Tibial nerve (tissue), 4 donors: ENCODE measurements at regions not wholly inside any gene's neighbourhood (a gene's known extent, or its start where the extent isn't known, plus 50 kb on each side); places are given as distances from the start of the nearest gene placed in this dataset.
A peak's percentile ranks its signal among the peaks of the same experiment; 100 is the strongest.

Experiments used
- DNase-seq, 2 donors: peaks; one replicate each; pipeline ENCODE4 v3.0.0-alpha.2; 2019; ENCODE audit warnings: low spot score in 2 of 2
- H3K27ac ChIP-seq, 4 donors: fragments of 200-600 bp; sonication (generic) in 3 of 4; one replicate each; pipeline ENCODE4 v1.5.1; 2017 to 2019; ENCODE audit warnings: mild to moderate bottlenecking in 1 of 4
- H3K27me3 ChIP-seq, 2 donors: fragments of 200-600 bp; sonication (generic) in 1 of 2; one replicate each; pipeline versions ENCODE4 v1.5.1 to v1.6.0; 2017 to 2019
- H3K36me3 ChIP-seq, 3 donors: fragments of 200-600 bp; sonication (generic); one replicate each; pipeline ENCODE4 v1.5.1; 2018 to 2019
- H3K4me1 ChIP-seq, 4 donors: fragments of 200-600 bp; sonication (generic) in 3 of 4; one replicate each; pipeline ENCODE4 v1.5.1; 2017 to 2019
- H3K4me3 ChIP-seq, 4 donors: fragments of 200-600 bp; sonication (generic) in 3 of 4; one replicate each; pipeline ENCODE4 v1.5.1; 2017 to 2019; ENCODE audit warnings: mild to moderate bottlenecking in 1 of 4, moderate library complexity in 1 of 4
- H3K9me3 ChIP-seq, 4 donors: fragments of 200-600 bp; sonication (generic) in 3 of 4; one replicate each; pipeline ENCODE4 v1.5.1; 2017 to 2019
- EP300 ChIP-seq, 2 donors: sonication (generic); formaldehyde crosslinking; IDR thresholded peaks; one replicate each; pipeline ENCODE4 v1.6.1; 2017; ENCODE audit warnings: antibody characterized with exemption in 2 of 2, mild to moderate bottlenecking in 1 of 2
- POLR2A ChIP-seq, 2 donors: fragments of 450-650 bp; IDR thresholded peaks; one replicate each; pipeline ENCODE4 v1.6.1; 2017; ENCODE audit warnings: antibody characterized with exemption in 2 of 2, mild to moderate bottlenecking in 2 of 2, moderate library complexity in 2 of 2
- WGBS, 2 donors: methylation state at CpG; one replicate each; pipeline ENCODE4 v1.1.5; 2018; 5-methylcytosine and 5-hydroxymethylcytosine counted together
- TF ChIP-seq, protein P1 (sequence below), 5 experiments: fragments of 200-600 bp in 3 of 5; fragments of 450-650 bp in 2 of 5; sonication (generic) in 3 of 5; IDR thresholded peaks; one replicate each; pipeline ENCODE4 v1.5.1; 2016 to 2019; ENCODE audit warnings: antibody characterized with exemption in 5 of 5, mild to moderate bottlenecking in 3 of 5, moderate library complexity in 2 of 5

- WGBS, 2 donors: 76 to 79% methylated on average over 6 of the region's 6 CpGs
Measured at GRCh38 chr7:85840554-85840953, 653.7 kb upstream of the SEMA3D start.

GRCh38 chr7:85833066-85833465 is 646.2 kb upstream of the SEMA3D start:
- WGBS, 2 donors: 21 to 35% methylated on average over 3 of the region's 3 CpGs
- Histone ChIP-seq H3K4me1 (no peaks in the 10 kb centered on the region), H3K36me3 (no peaks in the 10 kb centered on the region), H3K4me3 (no peak overlapping the region), H3K27me3 (no peaks in the 10 kb centered on the region), H3K9me3 (no peaks in the 10 kb centered on the region), H3K27ac (no peak overlapping the region)
- no peak for DNase-seq
- TF ChIP-seq EP300 (IDR thresholded peaks at IDR 0.05): no peak
- TF ChIP-seq, protein P1, sequence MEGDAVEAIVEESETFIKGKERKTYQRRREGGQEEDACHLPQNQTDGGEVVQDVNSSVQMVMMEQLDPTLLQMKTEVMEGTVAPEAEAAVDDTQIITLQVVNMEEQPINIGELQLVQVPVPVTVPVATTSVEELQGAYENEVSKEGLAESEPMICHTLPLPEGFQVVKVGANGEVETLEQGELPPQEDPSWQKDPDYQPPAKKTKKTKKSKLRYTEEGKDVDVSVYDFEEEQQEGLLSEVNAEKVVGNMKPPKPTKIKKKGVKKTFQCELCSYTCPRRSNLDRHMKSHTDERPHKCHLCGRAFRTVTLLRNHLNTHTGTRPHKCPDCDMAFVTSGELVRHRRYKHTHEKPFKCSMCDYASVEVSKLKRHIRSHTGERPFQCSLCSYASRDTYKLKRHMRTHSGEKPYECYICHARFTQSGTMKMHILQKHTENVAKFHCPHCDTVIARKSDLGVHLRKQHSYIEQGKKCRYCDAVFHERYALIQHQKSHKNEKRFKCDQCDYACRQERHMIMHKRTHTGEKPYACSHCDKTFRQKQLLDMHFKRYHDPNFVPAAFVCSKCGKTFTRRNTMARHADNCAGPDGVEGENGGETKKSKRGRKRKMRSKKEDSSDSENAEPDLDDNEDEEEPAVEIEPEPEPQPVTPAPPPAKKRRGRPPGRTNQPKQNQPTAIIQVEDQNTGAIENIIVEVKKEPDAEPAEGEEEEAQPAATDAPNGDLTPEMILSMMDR (IDR thresholded peaks at IDR 0.05): no peak
- TF ChIP-seq POLR2A (IDR thresholded peaks at IDR 0.05): no peak

More at GRCh38 chr7:85840554-85840953, 653.7 kb upstream of the SEMA3D start:
- Histone ChIP-seq H3K27me3 (no peaks in the 10 kb centered on the region), H3K27ac (no peak overlapping the region), H3K36me3 (no peaks in the 10 kb centered on the region), H3K9me3 (peaks cover 0 to 4% (median 0%) of the 10 kb centered on the region in 4 donors), H3K4me1 (no peaks in the 10 kb centered on the region), H3K4me3 (no peak overlapping the region)
- DNase-seq: no peak
- no peak for TF ChIP-seq POLR2A (IDR thresholded peaks at IDR 0.05)
- TF ChIP-seq, protein P1 (IDR thresholded peaks at IDR 0.05): no peak
- TF ChIP-seq EP300 (IDR thresholded peaks at IDR 0.05): no peak

- 81 to 82% methylated on average over 1 of the region's 1 CpG for WGBS, 2 donors
- Histone ChIP-seq H3K27me3 (no peaks in the 10 kb centered on the region), H3K4me1 (no peaks in the 10 kb centered on the region), H3K36me3 (no peaks in the 10 kb centered on the region), H3K9me3 (no peaks in the 10 kb centered on the region), H3K4me3 (no peak overlapping the region), H3K27ac (no peak overlapping the region)
- DNase-seq: no peak
- TF ChIP-seq, protein P1 (IDR thresholded peaks at IDR 0.05): no peak
- TF ChIP-seq EP300 (IDR thresholded peaks at IDR 0.05): no peak
- no peak for TF ChIP-seq POLR2A (IDR thresholded peaks at IDR 0.05)
Measured at GRCh38 chr7:85830982-85831381, 644.1 kb upstream of the SEMA3D start.

DNA sequence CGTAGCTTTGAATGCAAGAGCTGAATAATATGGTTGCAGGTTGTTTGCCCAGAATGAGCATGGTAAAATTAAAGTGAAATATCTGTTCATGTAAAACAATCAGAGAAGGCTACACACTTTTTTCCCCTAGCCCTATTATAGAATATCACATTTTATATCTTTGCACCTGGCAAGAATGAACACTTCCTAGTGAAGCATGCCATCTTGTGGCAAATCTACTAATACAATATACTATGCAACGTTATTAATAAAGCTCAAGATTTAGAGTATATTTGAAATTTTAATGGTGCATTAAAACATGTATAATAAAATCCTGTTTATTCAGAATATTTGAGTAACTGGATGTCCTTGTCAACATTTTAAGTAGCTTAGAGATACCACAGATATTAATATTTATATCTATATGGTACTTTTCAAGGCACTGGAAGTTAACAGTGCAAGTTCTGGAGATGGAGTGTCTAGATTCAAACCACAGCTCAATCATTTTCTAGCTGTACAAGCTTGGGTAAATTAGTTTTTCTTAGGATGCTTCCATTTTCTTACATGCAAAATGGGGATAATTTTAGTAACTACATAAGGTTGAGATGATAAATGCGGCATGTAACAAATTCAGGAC is 643.1 kb upstream of the SEMA3D start:
- TF ChIP-seq, protein P1 (IDR thresholded peaks at IDR 0.05): peak in 2 of 5 experiments; percentile 19 to 29
- TF ChIP-seq EP300 (IDR thresholded peaks at IDR 0.05): no peak
- WGBS, 2 donors: 65 to 69% methylated on average over 3 of the region's 3 CpGs
- Histone ChIP-seq H3K4me3 (no peak overlapping the region), H3K4me1 (no peaks in the 10 kb centered on the region), H3K27me3 (no peaks in the 10 kb centered on the region), H3K36me3 (no peaks in the 10 kb centered on the region), H3K27ac (no peak overlapping the region), H3K9me3 (no peaks in the 10 kb centered on the region)
- DNase-seq: no peak

DNA sequence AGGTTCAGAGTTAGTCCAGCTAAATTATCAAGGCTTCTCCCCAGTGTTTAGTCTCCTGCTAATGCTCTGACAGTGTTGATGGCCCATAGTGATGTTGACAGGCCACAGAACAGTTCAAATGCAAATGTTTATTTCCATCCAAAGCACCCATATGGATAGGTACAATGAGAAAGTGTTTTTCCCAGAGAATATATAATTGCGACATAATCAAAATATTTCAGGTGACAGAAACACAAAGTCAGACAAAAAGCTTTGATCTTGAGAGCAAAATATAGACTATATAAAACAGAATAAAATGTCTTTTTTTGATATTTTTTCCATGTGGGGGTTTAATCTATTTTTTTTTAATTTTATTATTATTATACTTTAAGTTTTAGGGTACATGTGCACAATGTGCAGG is 642.3 kb upstream of the SEMA3D start:
- Histone ChIP-seq H3K9me3 (no peaks in the 10 kb centered on the region), H3K4me3 (no peak overlapping the region), H3K27me3 (no peaks in the 10 kb centered on the region), H3K4me1 (no peaks in the 10 kb centered on the region), H3K27ac (no peak overlapping the region), H3K36me3 (no peaks in the 10 kb centered on the region)
- no peak for TF ChIP-seq EP300 (IDR thresholded peaks at IDR 0.05)
- TF ChIP-seq, protein P1 (IDR thresholded peaks at IDR 0.05): no peak
- no peak for TF ChIP-seq POLR2A (IDR thresholded peaks at IDR 0.05)
- WGBS, 2 donors: 94 to 98% methylated on average over 1 of the region's 1 CpG
- no peak for DNase-seq
